ENCODE measurements at regions not wholly inside any gene's neighbourhood (a gene's known extent, or its start where the extent isn't known, plus 50 kb on each side); places are given as distances from the start of the nearest gene placed in this dataset.

DNA sequence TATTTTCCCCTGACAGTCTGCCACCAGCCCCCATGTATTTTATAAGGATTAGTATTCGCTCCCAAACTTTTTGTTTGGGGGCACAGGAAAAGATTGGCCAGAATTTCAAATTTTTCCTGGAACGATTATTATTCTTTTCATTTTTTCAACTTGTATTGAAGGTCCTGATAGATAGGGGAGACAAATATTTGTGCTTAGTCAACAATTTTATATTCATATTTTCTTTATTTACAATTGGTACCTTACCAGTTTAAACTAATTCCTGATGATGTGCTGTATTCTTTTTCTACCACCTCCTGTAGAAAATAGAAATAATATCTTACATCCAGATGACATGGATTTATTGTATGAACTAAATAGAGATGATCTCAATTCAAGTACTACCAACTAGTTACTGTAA is 60.7 kb upstream of the TSLP start:
- Mint-ChIP-seq H3K36me3 (no peaks in the 10 kb centered on the region), H3K9me3 (no peaks in the 10 kb centered on the region), H3K4me3 (no peak overlapping the region), H3K27me3 (peaks cover 10% of the 10 kb centered on the region), H3K4me1 (ENCODE audit: unreplicated experiment) (no peaks in the 10 kb centered on the region), H3K27ac (no peak overlapping the region)
- DNase-seq (ENCODE audit: extremely low spot score, unreplicated experiment), result no peak
- TF ChIP-seq, protein P1, sequence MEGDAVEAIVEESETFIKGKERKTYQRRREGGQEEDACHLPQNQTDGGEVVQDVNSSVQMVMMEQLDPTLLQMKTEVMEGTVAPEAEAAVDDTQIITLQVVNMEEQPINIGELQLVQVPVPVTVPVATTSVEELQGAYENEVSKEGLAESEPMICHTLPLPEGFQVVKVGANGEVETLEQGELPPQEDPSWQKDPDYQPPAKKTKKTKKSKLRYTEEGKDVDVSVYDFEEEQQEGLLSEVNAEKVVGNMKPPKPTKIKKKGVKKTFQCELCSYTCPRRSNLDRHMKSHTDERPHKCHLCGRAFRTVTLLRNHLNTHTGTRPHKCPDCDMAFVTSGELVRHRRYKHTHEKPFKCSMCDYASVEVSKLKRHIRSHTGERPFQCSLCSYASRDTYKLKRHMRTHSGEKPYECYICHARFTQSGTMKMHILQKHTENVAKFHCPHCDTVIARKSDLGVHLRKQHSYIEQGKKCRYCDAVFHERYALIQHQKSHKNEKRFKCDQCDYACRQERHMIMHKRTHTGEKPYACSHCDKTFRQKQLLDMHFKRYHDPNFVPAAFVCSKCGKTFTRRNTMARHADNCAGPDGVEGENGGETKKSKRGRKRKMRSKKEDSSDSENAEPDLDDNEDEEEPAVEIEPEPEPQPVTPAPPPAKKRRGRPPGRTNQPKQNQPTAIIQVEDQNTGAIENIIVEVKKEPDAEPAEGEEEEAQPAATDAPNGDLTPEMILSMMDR (conservative IDR thresholded peaks at IDR 0.05), result no peak

DNA sequence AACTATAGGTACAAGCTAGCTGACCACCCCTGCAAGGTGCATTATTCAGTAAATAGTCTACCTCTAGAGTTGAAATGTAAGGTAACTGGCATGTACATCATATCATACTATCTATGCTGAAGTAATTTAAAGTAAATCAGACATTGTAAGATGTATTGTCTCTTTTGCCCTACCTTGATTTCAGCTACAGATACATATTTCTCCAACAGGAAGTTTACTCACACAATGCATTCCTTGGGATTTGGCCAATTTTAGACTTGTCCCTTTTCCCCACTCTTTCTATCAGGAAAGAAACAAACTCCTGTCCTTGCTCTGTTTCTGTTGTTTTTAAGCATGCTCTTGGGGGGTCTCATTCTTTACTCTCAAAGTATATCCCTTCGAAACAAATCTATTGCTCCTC is 58.5 kb upstream of the TSLP start:
- H3K9me3 Mint-ChIP-seq, result no peaks in the 10 kb centered on the region
- H3K27ac Mint-ChIP-seq, result no peak overlapping the region
- H3K36me3 Mint-ChIP-seq, result no peaks in the 10 kb centered on the region
- DNase-seq (ENCODE audit: extremely low spot score, unreplicated experiment), result no peak
- H3K27me3 Mint-ChIP-seq, result peaks cover 14% of the 10 kb centered on the region
- TF ChIP-seq, protein P1 (conservative IDR thresholded peaks at IDR 0.05), result no peak
- no peak overlapping the region for H3K4me3 Mint-ChIP-seq
- no peaks in the 10 kb centered on the region for H3K4me1 Mint-ChIP-seq (ENCODE audit: unreplicated experiment)

- peaks cover 18% of the 10 kb centered on the region for H3K27me3 Mint-ChIP-seq
- TF ChIP-seq, protein P1 (conservative IDR thresholded peaks at IDR 0.05), result no peak
- no peak for DNase-seq (ENCODE audit: extremely low spot score, unreplicated experiment)
- no peaks in the 10 kb centered on the region for H3K4me1 Mint-ChIP-seq (ENCODE audit: unreplicated experiment)
- no peak overlapping the region for H3K27ac Mint-ChIP-seq
- H3K9me3 Mint-ChIP-seq, result no peaks in the 10 kb centered on the region
- no peak overlapping the region for H3K4me3 Mint-ChIP-seq
- no peaks in the 10 kb centered on the region for H3K36me3 Mint-ChIP-seq
Measured at GRCh38 chr5:111016801-111017200, 54.7 kb upstream of the TSLP start.

DNA sequence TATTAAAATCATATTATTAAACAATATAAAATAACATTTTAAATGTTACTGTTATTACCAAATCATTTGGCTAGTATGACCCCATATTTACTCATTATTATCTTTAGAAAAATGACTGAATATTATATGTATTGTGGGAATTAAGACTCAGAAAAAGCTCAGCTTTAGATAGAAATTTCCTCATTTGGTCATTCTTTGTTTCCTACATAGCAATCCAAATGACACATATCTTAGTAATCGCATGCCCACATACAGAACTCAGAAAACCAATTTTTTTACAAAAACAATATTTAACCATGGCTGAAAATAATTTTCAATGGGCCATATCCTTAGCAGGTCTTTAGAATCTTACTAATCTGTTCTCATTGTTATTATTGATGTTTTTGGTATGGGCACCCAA is 53.8 kb upstream of the TSLP start:
- H3K36me3 Mint-ChIP-seq, result no peaks in the 10 kb centered on the region
- no peak for DNase-seq (ENCODE audit: extremely low spot score, unreplicated experiment)
- no peaks in the 10 kb centered on the region for H3K4me1 Mint-ChIP-seq (ENCODE audit: unreplicated experiment)
- H3K27ac Mint-ChIP-seq, result no peak overlapping the region
- no peaks in the 10 kb centered on the region for H3K9me3 Mint-ChIP-seq
- H3K4me3 Mint-ChIP-seq, result no peak overlapping the region
- TF ChIP-seq, protein P1 (conservative IDR thresholded peaks at IDR 0.05), result no peak
- peaks cover 24% of the 10 kb centered on the region for H3K27me3 Mint-ChIP-seq

All from type B pancreatic cell (in vitro differentiated cells).